IPS-NIHi7 (cell line): ENCODE measurements at regions not wholly inside any gene's neighbourhood (a gene's known extent, or its start where the extent isn't known, plus 50 kb on each side); places are given as distances from the start of the nearest gene placed in this dataset.

Source experiments
- DNase-seq: peaks from one replicate; pipeline ENCODE4 v3.0.0; 2012; ENCODE audit warnings: mixed read lengths; ENCODE audit errors: extremely low spot score

- DNase-seq = no peak
Observed at GRCh38 chr10:130993612-130994011, 317.9 kb downstream of the TCERG1L start.

GRCh38 chr10:130994191-130994590, 317.3 kb downstream of the TCERG1L start:
- DNase-seq = no peak

GRCh38 chr10:130994845-130995244, 316.7 kb downstream of the TCERG1L start:
- no peak for DNase-seq

- DNase-seq = no peak
Observed at GRCh38 chr10:130997267-130998045, 314.1 kb downstream of the TCERG1L start.

- no peak for DNase-seq
Observed at GRCh38 chr10:130998046-130998435, 313.5 kb downstream of the TCERG1L start.

GRCh38 chr10:130998642-130999041, 312.9 kb downstream of the TCERG1L start:
- DNase-seq = no peak

GRCh38 chr10:130999376-131000202, 311.9 kb downstream of the TCERG1L start:
- DNase-seq = no peak

GRCh38 chr10:131000244-131000643, 311.3 kb downstream of the TCERG1L start:
- no peak for DNase-seq

GRCh38 chr10:131000743-131001142, 310.8 kb downstream of the TCERG1L start:
- no peak for DNase-seq

GRCh38 chr10:131001438-131001837, 310.1 kb downstream of the TCERG1L start:
- no peak for DNase-seq

- no peak for DNase-seq
Observed at GRCh38 chr10:131002031-131002861, 309.3 kb downstream of the TCERG1L start.

GRCh38 chr10:131003455-131003854, 308.1 kb downstream of the TCERG1L start:
- DNase-seq = no peak

- DNase-seq = no peak
Observed at GRCh38 chr10:131004276-131004675, 307.2 kb downstream of the TCERG1L start.

GRCh38 chr10:131006458-131007256, 304.9 kb downstream of the TCERG1L start:
- DNase-seq = no peak

- DNase-seq = no peak
Observed at GRCh38 chr10:131009791-131010190, 301.7 kb downstream of the TCERG1L start.

GRCh38 chr10:131010965-131011575, 300.5 kb downstream of the TCERG1L start:
- no peak for DNase-seq

GRCh38 chr10:131011936-131012640, 299.4 kb downstream of the TCERG1L start:
- DNase-seq = no peak

GRCh38 chr10:131012641-131012985, 298.9 kb downstream of the TCERG1L start:
- no peak for DNase-seq

- no peak for DNase-seq
Observed at GRCh38 chr10:131013281-131013912, 298.1 kb downstream of the TCERG1L start.

GRCh38 chr10:131014271-131014670, 297.2 kb downstream of the TCERG1L start:
- no peak for DNase-seq
